ENCODE measurements at regions not wholly inside any gene's neighbourhood (a gene's known extent, or its start where the extent isn't known, plus 50 kb on each side); places are given as distances from the start of the nearest gene placed in this dataset.

GRCh38 chr1:86228546-86228945, 72.0 kb upstream of the COL24A1 start:
- no peak for DNase-seq

- DNase-seq, result no peak
Measured at GRCh38 chr1:86227026-86227425, 70.5 kb upstream of the COL24A1 start.

GRCh38 chr1:86226204-86226603, 69.6 kb upstream of the COL24A1 start:
- no peak for DNase-seq

- DNase-seq, result no peak
Measured at GRCh38 chr1:86224651-86225310, 68.2 kb upstream of the COL24A1 start.

- DNase-seq, result no peak
Measured at GRCh38 chr1:86218859-86219258, 62.3 kb upstream of the COL24A1 start.

- no peak for DNase-seq
Measured at GRCh38 chr1:86214605-86215004, 58.0 kb upstream of the COL24A1 start.

- no peak for DNase-seq
Measured at GRCh38 chr1:86209346-86209745, 52.8 kb upstream of the COL24A1 start.

- DNase-seq, result no peak
Measured at GRCh38 chr1:86207323-86207722, 50.8 kb upstream of the COL24A1 start.

Data from MV-4-11 (cell line).